ENCODE measurements at regions not wholly inside any gene's neighbourhood (a gene's known extent, or its start where the extent isn't known, plus 50 kb on each side); places are given as distances from the start of the nearest gene placed in this dataset.

GRCh38 chr7:10401793-10402192, 571.9 kb upstream of the PHF14 start:
- TF ChIP-seq CTCF (IDR thresholded peaks at IDR 0.05; ENCODE audit: poor library complexity) (no peak), EZH2 (IDR thresholded peaks at IDR 0.05; ENCODE audit: borderline replicate concordance) (no peak)

All from hepatocyte (in vitro differentiated cells).